ENCODE measurements at regions not wholly inside any gene's neighbourhood (a gene's known extent, or its start where the extent isn't known, plus 50 kb on each side); places are given as distances from the start of the nearest gene placed in this dataset.
"Not testable (repeated sequence)": the region's sequence is repeated elsewhere in the genome, so short reads cannot be mapped to it uniquely, and the experiment has no call there.

- Histone ChIP-seq H3K9me2 (replicated peaks; ENCODE audit: insufficient read depth, low read length) (no peaks in the 10 kb centered on the region), H3K4me2 (ENCODE audit: low read depth, low read length) (no peak overlapping the region), H3K9me3 (replicated peaks; ENCODE audit: insufficient read depth, low read length) (no peaks in the 10 kb centered on the region)
These were observed 497.2 kb downstream of the IGSF11 start for GRCh38 chr3:118537454-118537853.

GRCh38 chr3:118538187-118538586 is 496.5 kb downstream of the IGSF11 start:
- H3K79me2 ChIP-seq (ENCODE audit: low read length) = no peaks in the 10 kb centered on the region
- no peaks in the 10 kb centered on the region for H3K9me3 ChIP-seq (replicated peaks; ENCODE audit: insufficient read depth, low read length)
- no peak overlapping the region for H2AFZ ChIP-seq (ENCODE audit: low read length)
- H3F3A ChIP-seq (ENCODE audit: insufficient read depth, low read length) = no peaks in the 10 kb centered on the region
- no peak for DNase-seq
- H3K4me2 ChIP-seq (ENCODE audit: low read depth, low read length) = no peak overlapping the region
- no peaks in the 10 kb centered on the region for H3K9me2 ChIP-seq (replicated peaks; ENCODE audit: insufficient read depth, low read length)
- no peak overlapping the region for H3K9ac ChIP-seq (ENCODE audit: low read length)
- H3K4me1 ChIP-seq (ENCODE audit: low read length) = no peaks in the 10 kb centered on the region
- no peaks in the 10 kb centered on the region for H3K36me3 ChIP-seq (replicated peaks; ENCODE audit: insufficient read depth, low read length)
- H3K27me3 ChIP-seq (replicated peaks; ENCODE audit: insufficient read depth, low read length) = no peaks in the 10 kb centered on the region
- H3K27ac ChIP-seq (ENCODE audit: low read length) = no peak overlapping the region
- H3K4me3 ChIP-seq (ENCODE audit: low read length) = no peak overlapping the region
- H4K20me1 ChIP-seq (ENCODE audit: insufficient read depth, low read length) = no peaks in the 10 kb centered on the region
- TF ChIP-seq EZH2phosphoT487 (IDR thresholded peaks at IDR 0.05; ENCODE audit: low read length) = no peak
- TF ChIP-seq CTCF (IDR thresholded peaks at IDR 0.05; ENCODE audit: low read length) = no peak
- no peak for TF ChIP-seq EZH2 (optimal IDR thresholded peaks at IDR 0.05; ENCODE audit: low read depth, low read length)

More at GRCh38 chr3:118537454-118537853, 497.2 kb downstream of the IGSF11 start:
- H3K27me3 ChIP-seq (replicated peaks; ENCODE audit: insufficient read depth, low read length) = no peaks in the 10 kb centered on the region
- no peak overlapping the region for H3K9ac ChIP-seq (ENCODE audit: low read length)
- TF ChIP-seq EZH2phosphoT487 (IDR thresholded peaks at IDR 0.05; ENCODE audit: low read length) (no peak), CTCF (IDR thresholded peaks at IDR 0.05; ENCODE audit: low read length) (no peak), EZH2 (optimal IDR thresholded peaks at IDR 0.05; ENCODE audit: low read depth, low read length) (no peak)
- no peaks in the 10 kb centered on the region for H3K79me2 ChIP-seq (ENCODE audit: low read length)
- no peaks in the 10 kb centered on the region for H3K4me1 ChIP-seq (ENCODE audit: low read length)
- DNase-seq = no peak
- no peak overlapping the region for H3K27ac ChIP-seq (ENCODE audit: low read length)
- no peaks in the 10 kb centered on the region for H3K36me3 ChIP-seq (replicated peaks; ENCODE audit: insufficient read depth, low read length)
- no peak overlapping the region for H3K4me3 ChIP-seq (ENCODE audit: low read length)
- H4K20me1 ChIP-seq (ENCODE audit: insufficient read depth, low read length) = no peaks in the 10 kb centered on the region
- no peak overlapping the region for H2AFZ ChIP-seq (ENCODE audit: low read length)
- H3F3A ChIP-seq (ENCODE audit: insufficient read depth, low read length) = no peaks in the 10 kb centered on the region

- H3K27me3 ChIP-seq (replicated peaks; ENCODE audit: insufficient read depth, low read length); DNase-seq; H3K27ac ChIP-seq (ENCODE audit: low read length); H3K9me2 ChIP-seq (replicated peaks; ENCODE audit: insufficient read depth, low read length); H3K4me2 ChIP-seq (ENCODE audit: low read depth, low read length); H2AFZ ChIP-seq (ENCODE audit: low read length); H3K79me2 ChIP-seq (ENCODE audit: low read length); H3F3A ChIP-seq (ENCODE audit: insufficient read depth, low read length); H3K9me3 ChIP-seq (replicated peaks; ENCODE audit: insufficient read depth, low read length); H3K9ac ChIP-seq (ENCODE audit: low read length); H4K20me1 ChIP-seq (ENCODE audit: insufficient read depth, low read length); H3K4me3 ChIP-seq (ENCODE audit: low read length); H3K36me3 ChIP-seq (replicated peaks; ENCODE audit: insufficient read depth, low read length); H3K4me1 ChIP-seq (ENCODE audit: low read length): not testable (repeated sequence)
These were observed 494.7 kb downstream of the IGSF11 start for GRCh38 chr3:118539820-118540447.

- H3K4me1 ChIP-seq (ENCODE audit: low read length); H3K4me3 ChIP-seq (ENCODE audit: low read length); H3K27me3 ChIP-seq (replicated peaks; ENCODE audit: insufficient read depth, low read length); H3F3A ChIP-seq (ENCODE audit: insufficient read depth, low read length); H3K9me3 ChIP-seq (replicated peaks; ENCODE audit: insufficient read depth, low read length); H3K4me2 ChIP-seq (ENCODE audit: low read depth, low read length); H3K36me3 ChIP-seq (replicated peaks; ENCODE audit: insufficient read depth, low read length); H4K20me1 ChIP-seq (ENCODE audit: insufficient read depth, low read length); H3K79me2 ChIP-seq (ENCODE audit: low read length); H3K27ac ChIP-seq (ENCODE audit: low read length); H3K9ac ChIP-seq (ENCODE audit: low read length); H3K9me2 ChIP-seq (replicated peaks; ENCODE audit: insufficient read depth, low read length); H2AFZ ChIP-seq (ENCODE audit: low read length); DNase-seq: not testable (repeated sequence)
These were observed 494.2 kb downstream of the IGSF11 start for GRCh38 chr3:118540448-118540821.

Data from MM.1S (cell line).